SJCRH30 (cell line): ENCODE measurements at regions not wholly inside any gene's neighbourhood (a gene's known extent, or its start where the extent isn't known, plus 50 kb on each side); places are given as distances from the start of the nearest gene placed in this dataset.

Experiments
- DNase-seq, 2 experiments: peaks; one replicate each; pipeline ENCODE4 v3.0.0-alpha.2; 2015 to 2020
- H3K27ac ChIP-seq: fragments of 250-450 bp; sonication (Bioruptor Pico); 2 replicates; pipeline ENCODE4 v1.5.1; 2020; ENCODE audit warnings: mild to moderate bottlenecking, moderate library complexity
- H3K27me3 ChIP-seq: fragments of 250-450 bp; sonication (Bioruptor Pico); 2 replicates; pipeline ENCODE4 v1.5.1; 2020; ENCODE audit warnings: mild to moderate bottlenecking, moderate library complexity
- H3K36me3 ChIP-seq: fragments of 250-450 bp; sonication (Bioruptor Pico); 2 replicates; pipeline ENCODE4 v1.5.1; 2020; ENCODE audit warnings: mild to moderate bottlenecking, moderate library complexity
- H3K4me1 ChIP-seq: fragments of 250-450 bp; sonication (Bioruptor Pico); 2 replicates; pipeline ENCODE4 v1.5.1; 2020; ENCODE audit warnings: mild to moderate bottlenecking, moderate library complexity
- H3K4me3 ChIP-seq: fragments of 250-450 bp; sonication (Bioruptor Pico); 2 replicates; pipeline ENCODE4 v1.5.1; 2020; ENCODE audit warnings: mild to moderate bottlenecking, moderate library complexity
- H3K9me3 ChIP-seq: fragments of 250-450 bp; sonication (Bioruptor Pico); replicated peaks from 2 replicates; pipeline ENCODE4 v1.5.1; 2020; ENCODE audit warnings: mild to moderate bottlenecking, moderate library complexity

DNA sequence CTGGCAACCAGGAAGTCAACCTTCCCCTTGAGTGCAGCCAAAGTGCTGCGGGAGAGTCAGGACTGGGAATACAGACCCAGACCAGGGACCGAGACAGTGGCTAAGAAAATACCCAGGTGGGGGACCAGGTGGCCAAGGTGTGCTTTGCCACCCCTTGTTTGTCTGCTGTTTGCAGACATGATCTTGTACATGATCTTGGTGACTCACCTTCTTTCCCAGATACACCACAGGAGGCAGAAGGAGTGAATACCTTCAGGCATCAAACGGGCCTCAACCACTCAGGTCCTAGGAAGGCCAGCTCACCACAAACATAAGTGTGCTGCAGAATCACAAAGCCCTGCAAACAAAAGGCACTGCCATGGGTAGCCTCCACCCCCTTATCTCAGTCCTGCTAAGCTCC, 62.0 kb downstream of the CNGA2 start:
- DNase-seq = no peak
- no peaks in the 10 kb centered on the region for H3K36me3 ChIP-seq
- no peaks in the 10 kb centered on the region for H3K4me1 ChIP-seq
- H3K27me3 ChIP-seq = no peaks in the 10 kb centered on the region
- H3K27ac ChIP-seq = no peak overlapping the region
- no peaks in the 10 kb centered on the region for H3K9me3 ChIP-seq
- no peak overlapping the region for H3K4me3 ChIP-seq

DNA sequence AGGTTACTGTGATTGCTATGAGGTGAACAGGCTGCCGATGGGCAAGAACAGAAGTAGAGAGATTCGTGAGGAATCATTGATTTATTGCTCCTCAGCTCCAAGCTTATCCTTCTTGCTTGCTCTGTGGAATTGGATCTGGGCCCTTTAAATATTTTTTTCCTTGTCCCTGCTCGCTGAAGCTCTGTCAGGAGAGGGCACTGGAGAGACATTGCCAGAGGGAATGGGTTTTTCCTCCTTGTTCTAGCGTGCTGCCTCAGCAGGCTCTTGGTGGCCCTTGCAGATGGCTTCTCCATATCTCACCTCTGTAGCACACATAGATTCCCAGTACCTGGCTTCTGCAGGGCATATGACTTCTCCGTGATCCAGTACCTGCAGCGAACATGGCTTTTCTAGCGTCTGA, 67.4 kb downstream of the CNGA2 start:
- H3K9me3 ChIP-seq = no peaks in the 10 kb centered on the region
- no peak overlapping the region for H3K27ac ChIP-seq
- H3K4me3 ChIP-seq = no peak overlapping the region
- peak in 1 of 2 experiments; percentile 16 for DNase-seq
- no peaks in the 10 kb centered on the region for H3K4me1 ChIP-seq
- no peaks in the 10 kb centered on the region for H3K36me3 ChIP-seq
- no peaks in the 10 kb centered on the region for H3K27me3 ChIP-seq

DNA sequence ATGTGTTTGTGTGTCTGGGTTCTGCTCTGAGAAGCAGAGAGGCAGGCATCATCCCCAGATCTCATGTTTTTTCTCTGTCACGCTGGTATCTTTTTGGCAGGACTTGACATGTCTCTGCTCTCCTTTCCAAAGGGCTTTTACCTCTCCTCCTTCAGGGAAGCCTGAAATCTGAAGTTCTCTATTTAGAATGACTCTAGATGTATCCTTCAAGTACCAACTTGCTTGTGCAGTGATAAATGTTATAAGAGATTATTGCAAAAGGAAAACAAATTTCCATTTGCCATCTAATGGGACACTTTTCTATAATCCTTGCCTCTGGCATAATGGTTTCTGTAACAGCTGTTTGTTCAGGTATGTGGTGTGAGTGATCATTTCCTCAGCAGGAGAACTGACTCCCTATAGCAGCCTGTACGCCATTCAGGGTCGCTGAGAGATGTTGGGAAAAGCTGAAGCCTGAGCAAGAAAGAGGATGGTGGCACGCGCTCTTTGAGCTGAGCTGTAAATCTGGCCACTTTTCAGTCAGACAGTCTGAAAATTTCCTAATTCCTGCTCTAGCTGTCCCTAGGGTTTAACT, 72.5 kb downstream of the CNGA2 start:
- H3K27ac ChIP-seq = no peak overlapping the region
- peak in 1 of 2 experiments; percentile 3 for DNase-seq
- no peaks in the 10 kb centered on the region for H3K4me1 ChIP-seq
- no peaks in the 10 kb centered on the region for H3K36me3 ChIP-seq
- H3K27me3 ChIP-seq = no peaks in the 10 kb centered on the region
- no peak overlapping the region for H3K4me3 ChIP-seq
- H3K9me3 ChIP-seq = no peaks in the 10 kb centered on the region

DNA sequence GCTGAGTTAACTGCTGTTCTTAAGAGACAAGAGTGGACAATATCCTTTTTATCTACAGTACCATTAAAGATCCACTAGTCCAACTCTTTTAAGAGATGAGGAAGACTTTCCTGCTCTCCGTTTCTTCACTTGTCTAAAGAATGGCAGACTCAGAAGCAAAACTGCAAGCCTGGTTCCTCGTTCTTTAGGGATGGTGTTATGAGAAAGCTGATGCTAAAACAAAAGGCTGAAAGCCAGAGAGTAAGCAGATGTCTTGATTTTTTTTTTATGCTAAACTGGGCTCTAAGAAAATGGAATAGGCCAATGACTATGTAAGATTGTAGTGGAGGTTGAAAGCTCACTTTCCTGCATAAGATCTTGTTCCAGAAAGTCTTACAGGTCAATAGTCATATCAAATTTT, 78.1 kb downstream of the CNGA2 start:
- Histone ChIP-seq H3K4me3 (no peak overlapping the region), H3K4me1 (no peaks in the 10 kb centered on the region), H3K27ac (no peak overlapping the region), H3K9me3 (no peaks in the 10 kb centered on the region), H3K36me3 (no peaks in the 10 kb centered on the region), H3K27me3 (no peaks in the 10 kb centered on the region)
- DNase-seq = no peak

DNA sequence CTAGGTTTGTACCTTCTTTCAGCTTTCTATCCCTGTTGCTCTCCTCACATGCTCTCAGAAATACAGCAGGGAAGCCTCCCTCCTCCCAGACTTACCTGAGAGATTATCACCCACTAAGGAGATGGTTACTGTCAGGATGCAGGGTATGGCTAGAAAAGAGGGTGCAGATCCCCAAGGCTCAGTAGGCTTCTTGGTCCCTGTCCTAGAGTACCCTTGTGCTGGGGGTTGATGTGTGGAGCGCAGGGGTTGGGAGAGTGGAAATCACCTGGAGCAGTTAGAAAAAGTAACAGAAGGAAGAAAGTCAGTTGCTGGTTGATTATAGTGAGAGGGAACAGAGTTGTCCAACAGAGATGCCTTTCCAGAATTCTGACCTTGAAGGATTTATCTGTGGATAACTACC, 80.2 kb downstream of the CNGA2 start:
- Histone ChIP-seq H3K9me3 (no peaks in the 10 kb centered on the region), H3K4me3 (no peak overlapping the region), H3K27ac (no peak overlapping the region), H3K27me3 (no peaks in the 10 kb centered on the region), H3K36me3 (no peaks in the 10 kb centered on the region), H3K4me1 (no peaks in the 10 kb centered on the region)
- DNase-seq = no peak

DNA sequence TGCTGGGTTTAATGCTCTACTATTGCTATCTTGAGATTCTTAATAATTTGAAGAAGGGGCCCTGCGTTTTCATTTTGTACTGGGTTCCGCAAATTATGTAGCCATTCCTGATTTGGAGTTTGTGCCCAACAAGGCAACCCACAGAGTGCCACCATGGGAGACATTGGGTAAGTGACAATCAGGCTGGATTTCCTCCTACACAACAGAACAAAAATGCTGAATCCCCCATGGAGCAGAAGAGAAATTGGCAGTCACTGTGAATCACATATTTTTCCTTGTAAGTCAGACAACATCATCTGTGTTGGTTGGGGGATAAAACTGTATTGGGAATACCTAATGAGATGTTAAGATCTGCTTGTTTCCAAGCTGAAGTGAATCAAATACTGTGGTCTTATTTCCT, 80.9 kb downstream of the CNGA2 start:
- no peak overlapping the region for H3K4me3 ChIP-seq
- no peaks in the 10 kb centered on the region for H3K9me3 ChIP-seq
- H3K27ac ChIP-seq = no peak overlapping the region
- no peaks in the 10 kb centered on the region for H3K4me1 ChIP-seq
- no peaks in the 10 kb centered on the region for H3K36me3 ChIP-seq
- no peak for DNase-seq
- H3K27me3 ChIP-seq = no peaks in the 10 kb centered on the region

DNA sequence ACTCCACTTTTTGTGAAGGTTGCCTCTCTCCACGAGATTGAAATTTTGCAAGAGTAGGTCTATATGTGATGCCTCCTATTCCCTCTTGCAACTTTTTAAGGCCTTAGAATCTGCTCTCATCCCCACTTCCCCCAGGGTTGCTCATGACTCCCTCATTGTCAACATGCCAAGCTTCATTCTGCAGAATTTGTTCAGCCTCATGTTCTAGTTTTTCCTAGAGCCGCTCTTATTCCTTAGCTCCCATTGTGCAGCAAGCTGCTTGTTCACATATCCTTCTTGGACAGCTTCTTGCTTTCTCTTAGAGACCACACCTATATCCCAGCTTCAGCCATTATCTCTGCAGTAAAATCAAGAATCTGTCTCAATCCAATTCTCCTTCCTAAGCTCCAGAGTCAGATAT, 82.4 kb downstream of the CNGA2 start:
- Histone ChIP-seq H3K9me3 (no peaks in the 10 kb centered on the region), H3K27me3 (no peaks in the 10 kb centered on the region), H3K27ac (no peak overlapping the region), H3K4me1 (no peaks in the 10 kb centered on the region), H3K36me3 (no peaks in the 10 kb centered on the region), H3K4me3 (no peak overlapping the region)
- DNase-seq = no peak

DNA sequence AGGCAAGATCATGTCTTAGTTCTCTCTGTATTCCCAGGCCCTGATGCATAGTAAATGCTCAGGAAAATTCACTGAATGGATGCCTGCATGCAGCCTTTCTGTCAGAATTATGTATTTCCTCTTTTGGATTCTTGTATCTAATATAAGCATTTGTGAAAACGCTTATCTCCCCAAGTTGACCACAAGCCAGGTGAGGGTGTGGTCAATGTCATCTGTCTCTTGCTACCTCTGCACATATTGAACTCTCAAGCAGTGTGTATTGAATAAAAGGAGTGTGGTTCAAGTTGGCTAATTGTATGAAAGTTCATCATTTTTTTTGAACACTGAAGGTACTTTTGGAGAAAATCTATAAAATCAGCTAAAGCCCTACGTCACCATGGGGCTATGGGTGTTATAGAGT, 84.3 kb downstream of the CNGA2 start:
- no peaks in the 10 kb centered on the region for H3K9me3 ChIP-seq
- no peaks in the 10 kb centered on the region for H3K36me3 ChIP-seq
- no peak overlapping the region for H3K4me3 ChIP-seq
- DNase-seq = no peak
- no peak overlapping the region for H3K27ac ChIP-seq
- H3K27me3 ChIP-seq = no peaks in the 10 kb centered on the region
- H3K4me1 ChIP-seq = no peaks in the 10 kb centered on the region

DNA sequence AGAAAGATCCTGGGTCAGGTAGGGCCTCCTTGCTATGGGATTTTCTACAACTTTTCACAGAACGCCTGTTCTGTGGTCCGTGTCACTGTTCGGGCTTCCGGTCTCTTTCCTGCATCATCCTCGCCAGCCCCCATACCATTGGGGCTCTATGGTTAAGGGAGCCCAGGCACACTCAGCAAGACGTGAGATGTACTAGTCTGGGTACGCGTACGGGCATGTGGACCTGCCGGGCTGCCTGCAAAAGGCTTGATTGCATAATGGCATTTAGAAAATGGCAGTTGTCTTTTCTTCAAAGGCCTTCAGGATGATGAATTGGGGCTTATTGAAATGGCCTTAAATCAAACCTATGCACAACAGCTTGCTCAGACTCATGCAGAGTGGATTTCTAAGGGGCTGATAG, 86.7 kb downstream of the CNGA2 start:
- Histone ChIP-seq H3K4me3 (no peak overlapping the region), H3K4me1 (no peaks in the 10 kb centered on the region), H3K27ac (no peak overlapping the region), H3K36me3 (no peaks in the 10 kb centered on the region), H3K9me3 (no peaks in the 10 kb centered on the region), H3K27me3 (no peaks in the 10 kb centered on the region)
- DNase-seq = no peak

DNA sequence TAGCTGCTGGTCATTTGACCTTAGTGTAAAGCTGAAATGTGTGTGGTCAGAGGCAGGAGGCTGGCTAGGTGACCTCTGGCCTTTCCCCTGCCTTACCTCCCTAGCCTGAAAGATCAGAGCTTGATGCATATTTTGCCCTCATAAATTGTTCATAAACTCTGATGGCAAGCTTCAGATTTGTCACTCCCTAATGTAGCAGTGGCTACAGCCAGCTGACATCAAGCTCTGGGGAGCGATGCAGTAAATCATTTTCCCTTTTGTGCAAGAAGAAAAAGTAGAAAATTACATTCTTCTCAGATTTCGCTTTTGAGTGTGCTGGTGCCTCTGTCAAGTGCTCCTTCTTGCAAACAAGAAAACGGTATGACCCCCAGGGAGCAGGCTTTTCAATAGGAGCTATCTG, 87.7 kb upstream of the MAGEA4 start:
- Histone ChIP-seq H3K27ac (no peak overlapping the region), H3K4me3 (no peak overlapping the region), H3K36me3 (no peaks in the 10 kb centered on the region), H3K27me3 (no peaks in the 10 kb centered on the region), H3K9me3 (no peaks in the 10 kb centered on the region), H3K4me1 (no peaks in the 10 kb centered on the region)
- DNase-seq = no peak

DNA sequence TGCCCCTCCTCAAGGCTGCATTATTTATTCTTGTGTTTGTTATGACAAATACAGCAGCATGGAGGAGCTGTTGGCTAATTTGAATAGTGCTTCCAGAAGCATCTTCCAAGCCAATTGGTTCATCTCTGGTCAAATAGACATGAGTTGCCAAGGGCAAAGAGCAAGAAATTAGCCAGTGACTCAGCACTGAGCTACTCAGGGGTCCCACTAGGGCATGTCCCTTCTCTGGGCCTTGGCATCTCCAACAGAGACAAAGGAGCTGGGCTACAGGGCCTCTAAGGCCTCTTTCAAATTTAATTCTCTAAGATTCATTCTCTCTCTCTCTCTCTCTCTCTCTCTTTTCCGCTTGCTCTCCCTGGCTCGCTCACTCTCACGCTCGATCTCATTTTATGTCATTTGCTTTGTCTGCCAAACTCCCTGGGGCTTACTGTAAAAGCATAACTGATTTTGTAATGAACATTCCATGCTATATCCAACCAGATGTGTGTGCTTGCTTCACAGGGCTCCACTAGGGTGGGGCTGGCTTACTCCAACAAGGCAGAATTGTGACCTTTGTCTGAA, 86.7 kb upstream of the MAGEA4 start:
- DNase-seq = no peak
- H3K27me3 ChIP-seq = no peaks in the 10 kb centered on the region
- no peaks in the 10 kb centered on the region for H3K9me3 ChIP-seq
- no peaks in the 10 kb centered on the region for H3K4me1 ChIP-seq
- no peaks in the 10 kb centered on the region for H3K36me3 ChIP-seq
- H3K27ac ChIP-seq = no peak overlapping the region
- H3K4me3 ChIP-seq = no peak overlapping the region

DNA sequence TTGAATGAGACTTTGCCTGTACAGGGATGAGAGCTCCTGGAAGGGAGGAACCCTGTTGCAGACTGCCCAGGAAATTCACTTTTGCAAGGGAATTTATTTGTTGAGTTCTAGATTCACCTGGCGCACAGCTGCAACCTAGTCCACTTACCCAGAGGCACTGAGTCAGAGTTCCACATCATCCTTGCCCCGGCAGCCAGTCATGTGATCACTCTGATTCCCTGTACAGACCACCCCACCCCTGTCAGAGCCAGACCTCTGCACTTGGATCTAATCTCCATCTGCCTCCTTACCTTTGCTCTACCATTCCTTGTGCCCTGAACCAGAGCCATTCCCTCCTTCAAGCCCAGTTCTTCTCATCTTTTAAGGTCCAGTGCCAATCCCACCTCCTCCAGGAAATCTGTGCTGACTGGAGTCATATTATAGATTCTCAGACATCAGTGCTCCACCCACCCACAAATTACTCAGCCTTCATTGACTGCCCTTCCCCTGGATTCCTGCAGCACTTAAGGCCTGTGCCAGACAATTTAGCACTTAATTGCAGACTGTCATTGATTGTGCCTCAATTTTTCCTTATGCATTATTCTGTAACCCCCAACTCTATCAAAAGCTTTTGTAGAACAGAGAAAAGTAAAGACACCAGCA, 84.1 kb upstream of the MAGEA4 start:
- Histone ChIP-seq H3K4me1 (no peaks in the 10 kb centered on the region), H3K27ac (no peak overlapping the region), H3K9me3 (no peaks in the 10 kb centered on the region), H3K36me3 (no peaks in the 10 kb centered on the region), H3K4me3 (no peak overlapping the region), H3K27me3 (no peaks in the 10 kb centered on the region)
- DNase-seq = no peak

DNA sequence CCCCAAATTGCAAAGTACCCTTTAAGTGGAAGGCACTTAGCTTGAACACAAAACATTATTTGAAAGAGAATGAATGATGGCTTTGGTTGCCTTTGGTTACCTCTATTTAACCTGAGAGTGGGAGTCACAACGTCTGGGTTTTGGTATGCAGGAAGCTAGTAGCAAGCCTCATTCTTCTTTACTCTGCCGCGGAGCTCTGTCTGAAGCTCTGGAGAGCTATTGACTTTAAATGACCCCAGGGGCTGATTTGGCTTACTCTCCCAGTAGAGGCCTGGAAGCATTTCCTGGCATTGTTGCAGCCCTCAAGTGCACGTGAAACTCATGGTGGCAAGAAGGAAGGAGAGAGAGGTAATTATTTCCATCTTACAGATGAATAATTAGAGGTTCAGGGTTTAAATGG, 81.8 kb upstream of the MAGEA4 start:
- no peaks in the 10 kb centered on the region for H3K4me1 ChIP-seq

DNA sequence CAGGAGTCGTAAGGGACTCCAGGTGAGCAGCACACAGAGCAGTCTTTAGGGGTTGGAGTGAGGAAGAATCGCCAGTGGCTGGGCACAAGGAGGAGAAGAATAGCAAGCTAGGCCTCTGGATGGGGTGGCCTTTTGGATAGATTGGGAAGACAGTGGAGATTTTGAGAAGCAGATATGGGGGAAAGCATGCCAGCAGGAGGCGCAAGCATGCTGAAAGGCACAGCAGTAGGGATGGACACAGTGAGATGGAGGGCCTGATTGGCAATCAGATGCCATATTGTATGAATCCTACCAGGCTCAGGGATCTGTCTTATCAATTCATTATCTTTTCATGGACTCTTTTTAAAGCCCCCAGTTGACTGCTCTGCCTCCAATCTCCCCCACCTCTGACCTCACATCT, 60.4 kb upstream of the MAGEA4 start:
- DNase-seq = peak in 1 of 2 experiments; percentile 15
- H3K4me3 ChIP-seq = no peak overlapping the region
- no peaks in the 10 kb centered on the region for H3K27me3 ChIP-seq
- no peaks in the 10 kb centered on the region for H3K4me1 ChIP-seq
- no peak overlapping the region for H3K27ac ChIP-seq
- H3K9me3 ChIP-seq = no peaks in the 10 kb centered on the region
- no peaks in the 10 kb centered on the region for H3K36me3 ChIP-seq

More for the DNA sequence above, 81.8 kb upstream of the MAGEA4 start:
- Histone ChIP-seq H3K27me3 (no peaks in the 10 kb centered on the region), H3K4me3 (no peak overlapping the region), H3K9me3 (no peaks in the 10 kb centered on the region), H3K27ac (no peak overlapping the region), H3K36me3 (no peaks in the 10 kb centered on the region)
- no peak for DNase-seq

DNA sequence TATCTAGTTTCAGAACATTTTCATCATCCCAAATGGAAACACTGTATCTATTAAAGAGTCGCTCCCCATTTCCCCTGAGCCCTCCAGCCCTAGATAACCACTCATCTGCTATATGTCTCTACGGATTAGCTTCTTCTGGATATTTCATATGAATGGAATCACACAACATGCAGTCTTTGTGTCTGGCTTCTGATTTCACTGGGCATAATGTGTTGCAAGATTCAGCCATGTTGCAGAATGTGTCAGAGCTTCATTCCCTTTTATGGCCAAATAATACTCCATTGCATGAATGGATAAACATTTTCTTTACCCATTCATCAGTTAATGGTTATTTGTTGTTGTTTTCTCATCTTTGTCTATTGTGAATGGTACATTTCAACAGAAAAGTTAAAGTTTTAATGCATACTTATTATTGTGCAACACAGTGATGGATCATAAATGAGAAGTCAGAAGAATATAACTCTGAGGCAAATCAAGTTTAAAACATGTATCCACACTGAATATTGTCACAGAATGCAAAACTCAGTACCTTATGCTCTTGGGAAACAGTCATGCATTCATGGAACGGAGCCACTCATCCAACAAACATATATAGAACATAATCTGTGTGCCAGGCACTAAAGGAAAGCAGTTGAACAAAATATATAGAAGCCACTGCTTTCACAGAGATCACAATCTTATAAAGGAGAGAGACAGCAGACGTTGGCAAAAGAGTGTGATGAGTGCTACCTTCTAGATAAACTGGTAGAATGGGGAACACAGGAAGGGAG, 57.8 kb upstream of the MAGEA4 start:
- Histone ChIP-seq H3K4me1 (no peaks in the 10 kb centered on the region), H3K27me3 (no peaks in the 10 kb centered on the region), H3K36me3 (no peaks in the 10 kb centered on the region), H3K27ac (no peak overlapping the region), H3K4me3 (no peak overlapping the region), H3K9me3 (no peaks in the 10 kb centered on the region)
- DNase-seq = no peak
